ENCODE measurements at regions not wholly inside any gene's neighbourhood (a gene's known extent, or its start where the extent isn't known, plus 50 kb on each side); places are given as distances from the start of the nearest gene placed in this dataset.

DNA sequence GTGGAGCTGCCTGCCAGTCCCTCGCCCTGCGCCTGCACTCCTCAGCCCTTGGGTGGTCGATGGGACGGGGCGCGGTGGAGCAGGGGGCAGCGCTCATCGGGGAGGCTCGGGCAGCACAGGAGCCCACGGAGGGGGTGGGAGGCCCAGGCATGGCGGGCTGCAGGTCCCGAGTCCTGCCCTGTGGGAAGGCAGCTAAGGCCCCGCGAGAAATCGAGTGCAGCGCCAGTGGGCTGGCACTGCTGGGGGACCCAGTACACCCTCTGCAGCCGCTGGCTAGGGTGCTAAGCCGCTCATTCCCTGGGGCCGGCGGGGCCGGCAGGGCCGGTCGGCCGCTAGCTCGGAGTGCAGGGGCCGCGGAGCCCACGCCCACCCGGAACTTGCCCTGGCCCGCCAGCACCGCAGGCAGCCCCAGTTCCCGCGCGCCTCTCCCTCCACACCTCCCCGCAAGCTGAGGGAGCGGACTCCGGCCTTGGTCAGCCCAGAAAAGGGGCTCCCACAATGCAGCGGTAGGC is 565.9 kb upstream of the NRG3 start:
- TF ChIP-seq, protein P1, sequence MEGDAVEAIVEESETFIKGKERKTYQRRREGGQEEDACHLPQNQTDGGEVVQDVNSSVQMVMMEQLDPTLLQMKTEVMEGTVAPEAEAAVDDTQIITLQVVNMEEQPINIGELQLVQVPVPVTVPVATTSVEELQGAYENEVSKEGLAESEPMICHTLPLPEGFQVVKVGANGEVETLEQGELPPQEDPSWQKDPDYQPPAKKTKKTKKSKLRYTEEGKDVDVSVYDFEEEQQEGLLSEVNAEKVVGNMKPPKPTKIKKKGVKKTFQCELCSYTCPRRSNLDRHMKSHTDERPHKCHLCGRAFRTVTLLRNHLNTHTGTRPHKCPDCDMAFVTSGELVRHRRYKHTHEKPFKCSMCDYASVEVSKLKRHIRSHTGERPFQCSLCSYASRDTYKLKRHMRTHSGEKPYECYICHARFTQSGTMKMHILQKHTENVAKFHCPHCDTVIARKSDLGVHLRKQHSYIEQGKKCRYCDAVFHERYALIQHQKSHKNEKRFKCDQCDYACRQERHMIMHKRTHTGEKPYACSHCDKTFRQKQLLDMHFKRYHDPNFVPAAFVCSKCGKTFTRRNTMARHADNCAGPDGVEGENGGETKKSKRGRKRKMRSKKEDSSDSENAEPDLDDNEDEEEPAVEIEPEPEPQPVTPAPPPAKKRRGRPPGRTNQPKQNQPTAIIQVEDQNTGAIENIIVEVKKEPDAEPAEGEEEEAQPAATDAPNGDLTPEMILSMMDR (IDR thresholded peaks at IDR 0.05): no peak
- TF ChIP-seq EP300 (IDR thresholded peaks at IDR 0.05) (no peak), POLR2A (IDR thresholded peaks at IDR 0.05) (no peak)

All from tibial nerve (tissue), 4 donors.